ENCODE measurements at regions not wholly inside any gene's neighbourhood (a gene's known extent, or its start where the extent isn't known, plus 50 kb on each side); places are given as distances from the start of the nearest gene placed in this dataset.

DNA sequence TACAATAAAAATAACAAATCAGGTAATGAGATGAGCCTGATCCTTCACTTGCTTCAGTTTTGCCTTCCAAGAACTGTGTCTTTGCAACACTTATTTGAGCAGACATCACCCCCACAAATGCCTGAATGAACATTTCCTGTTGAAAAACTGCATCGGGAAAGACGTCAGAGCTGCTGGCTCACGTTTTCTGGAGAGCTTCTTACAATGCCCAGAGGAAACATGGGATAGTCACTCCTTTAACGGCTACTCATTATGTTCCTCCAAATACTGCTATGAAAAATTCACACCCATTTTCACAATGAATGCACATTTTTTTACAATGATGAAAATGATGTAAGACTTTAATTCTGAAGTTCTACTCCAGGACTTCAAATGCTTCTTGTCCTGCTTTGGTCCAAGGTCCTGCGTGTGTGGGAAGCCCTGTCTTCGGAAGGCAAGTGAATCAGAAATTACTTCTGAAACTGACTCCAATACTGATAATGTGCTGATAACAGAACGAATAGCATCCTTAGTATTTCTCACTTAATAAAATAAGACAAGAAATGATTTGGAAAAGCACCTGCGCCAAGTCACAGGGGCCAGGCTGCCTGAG, 238.0 kb downstream of the ANKRD60 start:
- peak; percentile 84 for DNase-seq (ENCODE audit: low read depth, low spot score)
- in situ Hi-C loops (cut with HindIII; ENCODE audit: low sequenced_read_pairs), result no loop called here
- TF ChIP-seq, protein P1, sequence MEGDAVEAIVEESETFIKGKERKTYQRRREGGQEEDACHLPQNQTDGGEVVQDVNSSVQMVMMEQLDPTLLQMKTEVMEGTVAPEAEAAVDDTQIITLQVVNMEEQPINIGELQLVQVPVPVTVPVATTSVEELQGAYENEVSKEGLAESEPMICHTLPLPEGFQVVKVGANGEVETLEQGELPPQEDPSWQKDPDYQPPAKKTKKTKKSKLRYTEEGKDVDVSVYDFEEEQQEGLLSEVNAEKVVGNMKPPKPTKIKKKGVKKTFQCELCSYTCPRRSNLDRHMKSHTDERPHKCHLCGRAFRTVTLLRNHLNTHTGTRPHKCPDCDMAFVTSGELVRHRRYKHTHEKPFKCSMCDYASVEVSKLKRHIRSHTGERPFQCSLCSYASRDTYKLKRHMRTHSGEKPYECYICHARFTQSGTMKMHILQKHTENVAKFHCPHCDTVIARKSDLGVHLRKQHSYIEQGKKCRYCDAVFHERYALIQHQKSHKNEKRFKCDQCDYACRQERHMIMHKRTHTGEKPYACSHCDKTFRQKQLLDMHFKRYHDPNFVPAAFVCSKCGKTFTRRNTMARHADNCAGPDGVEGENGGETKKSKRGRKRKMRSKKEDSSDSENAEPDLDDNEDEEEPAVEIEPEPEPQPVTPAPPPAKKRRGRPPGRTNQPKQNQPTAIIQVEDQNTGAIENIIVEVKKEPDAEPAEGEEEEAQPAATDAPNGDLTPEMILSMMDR (IDR thresholded peaks at IDR 0.05; ENCODE audit: low read depth, low read length), result no peak
- no peak overlapping the region for H3K4me3 ChIP-seq (ENCODE audit: low read depth, low read length)

DNA sequence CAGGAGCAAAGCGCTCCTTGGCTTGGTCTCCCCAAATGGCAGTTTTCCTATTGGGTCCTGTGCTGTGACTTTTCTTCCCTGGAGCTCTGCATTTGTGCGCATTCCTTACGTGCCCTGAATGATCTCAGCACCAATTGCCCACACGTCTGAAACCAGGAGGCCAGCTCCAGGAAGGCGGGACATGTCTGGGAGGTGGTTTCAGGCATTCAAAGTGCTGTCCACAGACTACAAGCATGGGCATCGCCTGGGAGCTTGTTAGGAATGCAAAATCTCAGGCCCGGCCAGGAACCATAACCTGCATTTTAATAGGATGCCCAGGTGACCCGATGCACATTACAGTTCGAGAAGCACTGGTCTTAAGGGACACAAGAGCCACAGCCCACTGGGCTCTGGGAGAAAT, 239.6 kb downstream of the ANKRD60 start:
- DNase-seq (ENCODE audit: low read depth, low spot score), result no peak
- in situ Hi-C loops (cut with HindIII; ENCODE audit: low sequenced_read_pairs), result no loop called here
- no peak overlapping the region for H3K4me3 ChIP-seq (ENCODE audit: low read depth, low read length)
- TF ChIP-seq, protein P1 (IDR thresholded peaks at IDR 0.05; ENCODE audit: low read depth, low read length), result no peak

DNA sequence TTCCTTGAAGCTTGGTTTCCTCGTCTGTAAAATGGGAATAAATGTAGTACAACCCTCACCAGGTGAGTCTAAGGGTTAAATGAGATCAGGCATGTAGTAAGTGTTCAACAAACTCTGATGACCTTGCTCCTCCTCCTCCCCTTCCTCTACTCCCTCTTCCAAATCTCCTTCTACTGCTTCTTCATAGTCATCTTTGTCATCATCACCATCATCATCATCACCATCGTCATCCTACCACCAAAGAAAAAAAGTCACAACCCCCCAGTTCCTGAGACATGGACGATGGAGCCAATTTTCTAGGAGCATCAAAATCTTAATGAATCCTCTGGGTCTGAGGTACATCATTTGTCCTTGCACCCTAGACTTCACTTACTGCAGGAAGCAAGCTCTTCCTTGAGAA, 240.0 kb downstream of the ANKRD60 start:
- in situ Hi-C loops (cut with HindIII; ENCODE audit: low sequenced_read_pairs), result no loop called here
- no peak for DNase-seq (ENCODE audit: low read depth, low spot score)
- TF ChIP-seq, protein P1 (IDR thresholded peaks at IDR 0.05; ENCODE audit: low read depth, low read length), result no peak

DNA sequence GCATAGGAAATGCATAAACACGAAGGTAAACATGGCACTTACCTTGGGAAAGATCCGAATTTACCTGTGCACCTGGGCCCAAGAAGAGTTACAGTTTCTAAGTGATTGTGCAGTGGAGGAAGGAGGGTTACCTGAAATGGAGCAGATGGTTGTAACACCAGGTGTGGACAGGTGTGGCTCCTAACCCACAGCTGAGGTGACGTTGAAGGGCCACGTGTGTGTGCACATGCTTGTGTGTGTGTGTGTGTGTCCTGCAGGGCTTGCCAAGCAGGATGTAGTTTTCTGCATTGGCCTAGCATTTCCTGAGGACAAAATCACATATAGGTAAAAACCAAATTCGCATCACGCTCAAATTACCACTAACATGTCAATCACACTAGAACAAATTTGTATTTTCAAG, 240.8 kb downstream of the ANKRD60 start:
- no peak overlapping the region for H3K4me3 ChIP-seq (ENCODE audit: low read depth, low read length)
- TF ChIP-seq, protein P1 (IDR thresholded peaks at IDR 0.05; ENCODE audit: low read depth, low read length), result no peak
- no peak for DNase-seq (ENCODE audit: low read depth, low spot score)
- in situ Hi-C loops (cut with HindIII; ENCODE audit: low sequenced_read_pairs), result no loop called here

More for the DNA sequence above, 240.0 kb downstream of the ANKRD60 start:
- no peak overlapping the region for H3K4me3 ChIP-seq (ENCODE audit: low read depth, low read length)

DNA sequence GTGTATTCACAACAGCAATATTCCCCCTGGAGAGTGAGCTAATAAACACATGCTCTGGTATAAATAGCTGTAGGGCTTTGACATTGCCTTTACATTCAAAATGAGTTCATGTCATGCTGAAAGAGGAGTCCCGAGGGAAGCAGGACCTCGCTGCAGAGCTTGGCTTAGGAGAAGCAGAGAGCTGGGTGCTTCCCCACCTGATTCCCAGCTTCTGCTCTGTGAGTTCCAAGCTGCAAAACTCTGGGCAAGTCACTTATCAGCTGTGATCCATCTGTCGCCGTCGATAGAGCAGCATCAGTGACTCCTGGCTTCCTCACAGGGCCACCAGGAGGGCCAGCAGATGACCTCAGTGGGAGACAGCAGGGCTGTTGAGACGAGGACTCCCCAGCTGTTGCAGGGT, 241.8 kb downstream of the ANKRD60 start:
- DNase-seq (ENCODE audit: low read depth, low spot score), result no peak
- in situ Hi-C loops (cut with HindIII; ENCODE audit: low sequenced_read_pairs), result no loop called here
- TF ChIP-seq, protein P1 (IDR thresholded peaks at IDR 0.05; ENCODE audit: low read depth, low read length), result no peak
- H3K4me3 ChIP-seq (ENCODE audit: low read depth, low read length), result no peak overlapping the region

DNA sequence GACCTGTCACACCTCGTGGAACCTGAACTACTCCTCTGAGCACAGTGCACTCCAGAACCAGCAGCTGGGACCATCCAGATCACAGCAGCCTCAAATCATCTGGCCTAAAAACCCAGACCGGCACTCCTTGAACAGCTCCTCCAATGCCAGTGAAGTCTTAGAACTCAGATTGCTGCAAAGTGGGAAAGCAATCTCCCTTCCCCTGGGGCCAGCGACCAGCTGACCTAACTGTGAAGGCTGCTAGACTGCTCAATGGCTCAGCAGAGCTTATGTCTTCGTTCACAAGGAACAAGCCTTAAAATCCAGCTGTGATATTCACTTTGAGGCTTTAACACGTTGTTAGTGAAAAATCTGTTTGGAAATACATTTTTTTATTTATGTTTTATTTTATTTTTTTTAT, 243.2 kb downstream of the ANKRD60 start:
- TF ChIP-seq, protein P1 (IDR thresholded peaks at IDR 0.05; ENCODE audit: low read depth, low read length), result no peak
- in situ Hi-C loops (cut with HindIII; ENCODE audit: low sequenced_read_pairs), result no loop called here
- DNase-seq (ENCODE audit: low read depth, low spot score), result no peak
- H3K4me3 ChIP-seq (ENCODE audit: low read depth, low read length), result no peak overlapping the region
